Hepatocyte (in vitro differentiated cells): ENCODE measurements at regions not wholly inside any gene's neighbourhood (a gene's known extent, or its start where the extent isn't known, plus 50 kb on each side); places are given as distances from the start of the nearest gene placed in this dataset.

ENCODE experiments used
- EZH2 ChIP-seq: fragments of 200-600 bp; sonication (generic); IDR thresholded peaks from 2 replicates; pipeline ENCODE4 v1.6.1; 2016; ENCODE audit warnings: antibody characterized with exemption, mild to moderate bottlenecking, borderline replicate concordance
- EZH2phosphoT487 ChIP-seq: fragments of 200-600 bp; sonication (generic); IDR thresholded peaks from one replicate; pipeline ENCODE4 v1.6.1; 2018; ENCODE audit warnings: antibody characterized with exemption, mild to moderate bottlenecking, low read depth, moderate library complexity; ENCODE audit not compliant: unreplicated experiment, severe bottlenecking
- TF ChIP-seq, protein P1 (sequence below): fragments of 200-600 bp; sonication (generic); IDR thresholded peaks from 2 replicates; pipeline ENCODE4 v1.5.1; 2016; ENCODE audit warnings: antibody characterized with exemption, mild to moderate bottlenecking; ENCODE audit not compliant: poor library complexity

- TF ChIP-seq, protein P1, sequence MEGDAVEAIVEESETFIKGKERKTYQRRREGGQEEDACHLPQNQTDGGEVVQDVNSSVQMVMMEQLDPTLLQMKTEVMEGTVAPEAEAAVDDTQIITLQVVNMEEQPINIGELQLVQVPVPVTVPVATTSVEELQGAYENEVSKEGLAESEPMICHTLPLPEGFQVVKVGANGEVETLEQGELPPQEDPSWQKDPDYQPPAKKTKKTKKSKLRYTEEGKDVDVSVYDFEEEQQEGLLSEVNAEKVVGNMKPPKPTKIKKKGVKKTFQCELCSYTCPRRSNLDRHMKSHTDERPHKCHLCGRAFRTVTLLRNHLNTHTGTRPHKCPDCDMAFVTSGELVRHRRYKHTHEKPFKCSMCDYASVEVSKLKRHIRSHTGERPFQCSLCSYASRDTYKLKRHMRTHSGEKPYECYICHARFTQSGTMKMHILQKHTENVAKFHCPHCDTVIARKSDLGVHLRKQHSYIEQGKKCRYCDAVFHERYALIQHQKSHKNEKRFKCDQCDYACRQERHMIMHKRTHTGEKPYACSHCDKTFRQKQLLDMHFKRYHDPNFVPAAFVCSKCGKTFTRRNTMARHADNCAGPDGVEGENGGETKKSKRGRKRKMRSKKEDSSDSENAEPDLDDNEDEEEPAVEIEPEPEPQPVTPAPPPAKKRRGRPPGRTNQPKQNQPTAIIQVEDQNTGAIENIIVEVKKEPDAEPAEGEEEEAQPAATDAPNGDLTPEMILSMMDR, result no peak
- TF ChIP-seq EZH2 (no peak), EZH2phosphoT487 (no peak)
Observed at GRCh38 chr5:3006526-3006925, 255.0 kb upstream of the IRX2 start.
